Liver (tissue), 8 donors: ENCODE measurements at regions not wholly inside any gene's neighbourhood (a gene's known extent, or its start where the extent isn't known, plus 50 kb on each side); places are given as distances from the start of the nearest gene placed in this dataset.

Experiments
- DNase-seq: peaks from one replicate; pipeline ENCODE4 v3.0.0-alpha.2; 2017; ENCODE audit warnings: low spot score
- H3K27ac ChIP-seq, 2 donors: one replicate each; pipeline ENCODE4 v1.7.0; 2013; ENCODE audit warnings: inconsistent platforms in 2 of 2, low read length in 2 of 2, control low read depth in 1 of 2, low read depth in 1 of 2, mild to moderate bottlenecking in 1 of 2
- H3K27me3 ChIP-seq, 4 donors: one replicate each; pipeline versions ENCODE4 v1.6.1 to v1.7.0; 2013; ENCODE audit warnings: low read length in 3 of 4, inconsistent platforms in 1 of 4, mild to moderate bottlenecking in 1 of 4, moderate library complexity in 1 of 4; ENCODE audit not compliant: control insufficient read depth in 4 of 4, insufficient read depth in 4 of 4
- H3K36me3 ChIP-seq, 4 donors: one replicate each; pipeline versions ENCODE4 v1.6.1 to v1.7.0; 2013; ENCODE audit warnings: low read length in 3 of 4, mild to moderate bottlenecking in 3 of 4, low read depth in 1 of 4, moderate library complexity in 1 of 4; ENCODE audit not compliant: control insufficient read depth in 4 of 4, insufficient read depth in 3 of 4
- H3K4me1 ChIP-seq, 4 donors: one replicate each; pipeline versions ENCODE4 v1.6.1 to v1.7.0; 2013; ENCODE audit warnings: low read length in 3 of 4, mild to moderate bottlenecking in 3 of 4, moderate library complexity in 1 of 4; ENCODE audit not compliant: control insufficient read depth in 4 of 4, insufficient read depth in 4 of 4
- H3K4me3 ChIP-seq, 3 donors: one replicate each; pipeline versions ENCODE4 v1.6.1 to v1.7.0; 2013; ENCODE audit warnings: low read length in 3 of 3, control low read depth in 1 of 3, low read depth in 1 of 3, mild to moderate bottlenecking in 1 of 3
- H3K9ac ChIP-seq, 2 donors: one replicate each; pipeline ENCODE4 v1.7.0; 2013; ENCODE audit warnings: low read length in 2 of 2, mild to moderate bottlenecking in 2 of 2, moderate library complexity in 2 of 2, control low read depth in 1 of 2, low read depth in 1 of 2
- H3K9me3 ChIP-seq, 4 donors: one replicate each; pipeline versions ENCODE4 v1.6.1 to v1.7.0; 2013; ENCODE audit warnings: low read length in 3 of 4; ENCODE audit not compliant: control insufficient read depth in 4 of 4
- EGR1 ChIP-seq, 2 donors: IDR thresholded peaks; 2 replicates each; pipeline ENCODE4 v1.6.1; 2016 to 2018; ENCODE audit warnings: antibody characterized with exemption in 2 of 2, low read depth in 2 of 2
- FOXA1 ChIP-seq: IDR thresholded peaks from 2 replicates; pipeline ENCODE4 v1.6.1; 2016; ENCODE audit warnings: antibody characterized with exemption
- GABPA ChIP-seq, 2 donors: IDR thresholded peaks in 1 of 2; conservative IDR thresholded peaks in 1 of 2; 2 replicates each; pipeline ENCODE4 v1.6.1; 2016; ENCODE audit warnings: antibody characterized with exemption in 2 of 2, mild to moderate bottlenecking in 1 of 2, moderate library complexity in 1 of 2
- HNF4A ChIP-seq, 2 donors: conservative IDR thresholded peaks; 2 replicates each; pipeline ENCODE4 v1.6.1; 2016; ENCODE audit warnings: antibody characterized with exemption in 2 of 2, mild to moderate bottlenecking in 2 of 2
- HNF4G ChIP-seq: IDR thresholded peaks from 2 replicates; pipeline ENCODE4 v1.6.1; 2016; ENCODE audit warnings: antibody characterized with exemption
- JUND ChIP-seq, 2 donors: IDR thresholded peaks; 2 replicates each; pipeline ENCODE4 v1.6.1; 2016; ENCODE audit warnings: antibody characterized with exemption in 2 of 2
- NR2F2 ChIP-seq: IDR thresholded peaks from 2 replicates; pipeline ENCODE4 v1.6.1; 2016; ENCODE audit warnings: antibody characterized with exemption
- RAD21 ChIP-seq, 2 donors: IDR thresholded peaks; 2 replicates each; pipeline ENCODE4 v1.6.1; 2016; ENCODE audit warnings: antibody characterized with exemption in 2 of 2, mild to moderate bottlenecking in 2 of 2
- RXRA ChIP-seq, 2 donors: IDR thresholded peaks; 2 replicates each; pipeline ENCODE4 v1.6.1; 2017 to 2018; ENCODE audit warnings: antibody characterized with exemption in 2 of 2, mild to moderate bottlenecking in 1 of 2
- SP1 ChIP-seq: IDR thresholded peaks from 2 replicates; pipeline ENCODE4 v1.6.1; 2018; ENCODE audit warnings: antibody characterized with exemption, mild to moderate bottlenecking
- TAF1 ChIP-seq: conservative IDR thresholded peaks from 2 replicates; pipeline ENCODE4 v1.6.1; 2016; ENCODE audit warnings: antibody characterized with exemption, mild to moderate bottlenecking
- YY1 ChIP-seq: IDR thresholded peaks from 2 replicates; pipeline ENCODE4 v1.6.1; 2016; ENCODE audit warnings: antibody characterized with exemption, mild to moderate bottlenecking
- WGBS: extraction: QIAGEN DNeasy Blood & Tissue Kit; methylation state at CpG from one replicate; pipeline ENCODE4 v1.1.7; 2013; 5-methylcytosine and 5-hydroxymethylcytosine counted together
- TF ChIP-seq, protein P1 (sequence below): IDR thresholded peaks from 2 replicates; pipeline ENCODE4 v1.6.1; 2016; ENCODE audit warnings: antibody characterized with exemption
- TF ChIP-seq, protein P2 (sequence below): IDR thresholded peaks from 2 replicates; pipeline ENCODE4 v1.6.1; 2016; ENCODE audit warnings: antibody characterized with exemption
- TF ChIP-seq, protein P3 (sequence below): fragments of 150-350 bp; IDR thresholded peaks from 2 replicates; pipeline ENCODE4 v1.5.1; 2017; ENCODE audit warnings: improper control_type of control experiment, low read depth, low read length; ENCODE audit not compliant: missing input control
- TF ChIP-seq, protein P4 (sequence below): IDR thresholded peaks from 2 replicates; pipeline ENCODE4 v1.6.1; 2016; ENCODE audit warnings: antibody characterized with exemption
- donor health status: healthy.
- donor health status: healthy.
- donor health status: healthy.
- donor health status: healthy.
- donor health status: healthy.

DNA sequence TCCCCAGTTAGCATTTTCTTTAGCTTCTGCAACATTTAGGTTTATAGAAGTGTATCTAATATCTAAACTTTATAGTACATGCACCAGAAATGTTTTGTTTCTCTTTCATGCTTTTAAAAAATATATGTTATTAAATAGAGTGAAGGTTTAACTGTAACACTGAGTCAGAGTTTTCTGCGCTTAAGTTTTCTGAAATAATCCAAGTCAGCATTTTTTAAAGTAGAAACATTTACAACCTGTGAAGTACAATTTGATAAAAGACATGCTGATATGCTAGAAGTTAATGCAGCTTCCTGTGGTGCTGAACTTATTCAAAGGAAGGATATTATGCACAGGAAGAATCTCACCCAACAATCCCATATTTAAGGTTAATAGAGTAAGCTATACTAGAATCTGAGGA, 1096.8 kb downstream of the LRFN5 start:
- 88% methylated on average over 1 of the region's 1 CpG for WGBS
- Histone ChIP-seq H3K27me3 (peaks cover 0 to 3% (median 0%) of the 10 kb centered on the region in 4 donors), H3K9me3 (no peaks in the 10 kb centered on the region), H3K9ac (no peak overlapping the region), H3K36me3 (no peaks in the 10 kb centered on the region), H3K27ac (no peak overlapping the region), H3K4me1 (no peaks in the 10 kb centered on the region), H3K4me3 (no peak overlapping the region)
- DNase-seq, result no peak
- TF ChIP-seq JUND (IDR thresholded peaks at IDR 0.05), result no peak
- no peak for TF ChIP-seq RAD21 (IDR thresholded peaks at IDR 0.05)
- TF ChIP-seq RXRA (IDR thresholded peaks at IDR 0.05), result no peak
- TF ChIP-seq HNF4G, result no peak
- TF ChIP-seq FOXA1, result no peak
- TF ChIP-seq GABPA (IDR thresholded peaks at IDR 0.05 in 1 of 2, conservative IDR thresholded peaks at IDR 0.05 in 1 of 2), result no peak
- TF ChIP-seq, protein P1, sequence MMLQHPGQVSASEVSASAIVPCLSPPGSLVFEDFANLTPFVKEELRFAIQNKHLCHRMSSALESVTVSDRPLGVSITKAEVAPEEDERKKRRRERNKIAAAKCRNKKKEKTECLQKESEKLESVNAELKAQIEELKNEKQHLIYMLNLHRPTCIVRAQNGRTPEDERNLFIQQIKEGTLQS, result no peak
- TF ChIP-seq HNF4A (conservative IDR thresholded peaks at IDR 0.05), result no peak
- TF ChIP-seq, protein P2, sequence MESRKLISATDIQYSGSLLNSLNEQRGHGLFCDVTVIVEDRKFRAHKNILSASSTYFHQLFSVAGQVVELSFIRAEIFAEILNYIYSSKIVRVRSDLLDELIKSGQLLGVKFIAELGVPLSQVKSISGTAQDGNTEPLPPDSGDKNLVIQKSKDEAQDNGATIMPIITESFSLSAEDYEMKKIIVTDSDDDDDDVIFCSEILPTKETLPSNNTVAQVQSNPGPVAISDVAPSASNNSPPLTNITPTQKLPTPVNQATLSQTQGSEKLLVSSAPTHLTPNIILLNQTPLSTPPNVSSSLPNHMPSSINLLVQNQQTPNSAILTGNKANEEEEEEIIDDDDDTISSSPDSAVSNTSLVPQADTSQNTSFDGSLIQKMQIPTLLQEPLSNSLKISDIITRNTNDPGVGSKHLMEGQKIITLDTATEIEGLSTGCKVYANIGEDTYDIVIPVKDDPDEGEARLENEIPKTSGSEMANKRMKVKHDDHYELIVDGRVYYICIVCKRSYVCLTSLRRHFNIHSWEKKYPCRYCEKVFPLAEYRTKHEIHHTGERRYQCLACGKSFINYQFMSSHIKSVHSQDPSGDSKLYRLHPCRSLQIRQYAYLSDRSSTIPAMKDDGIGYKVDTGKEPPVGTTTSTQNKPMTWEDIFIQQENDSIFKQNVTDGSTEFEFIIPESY, result no peak
- no peak for TF ChIP-seq NR2F2
- no peak for TF ChIP-seq SP1
- TF ChIP-seq YY1, result no peak

DNA sequence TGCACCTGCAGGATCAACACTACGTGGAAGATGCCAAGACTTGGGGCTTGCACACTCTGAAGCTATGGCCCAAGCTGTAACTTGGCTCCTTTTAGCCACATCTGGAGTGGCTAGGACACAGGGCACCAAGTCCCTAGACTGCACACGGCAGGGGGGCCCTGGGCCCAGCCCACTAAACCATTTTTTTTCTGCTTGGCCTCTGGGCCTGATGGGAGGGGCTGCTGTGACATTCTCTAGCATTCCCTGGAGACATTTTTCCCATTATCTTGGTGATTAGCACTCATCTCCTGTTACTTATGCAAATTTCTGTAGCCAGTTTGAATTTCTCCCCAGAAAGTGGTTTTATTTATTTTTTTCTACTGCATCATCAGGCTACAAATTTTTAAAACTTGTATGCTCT, 1080.7 kb downstream of the LRFN5 start:
- no peaks in the 10 kb centered on the region for H3K27me3 ChIP-seq
- H3K9ac ChIP-seq, result no peak overlapping the region
- H3K36me3 ChIP-seq, result no peaks in the 10 kb centered on the region
- H3K27ac ChIP-seq, result no peak overlapping the region
- H3K4me3 ChIP-seq, result no peak overlapping the region
- no peaks in the 10 kb centered on the region for H3K4me1 ChIP-seq
- DNase-seq, result no peak
- 64% methylated on average over 2 of the region's 2 CpGs for WGBS
- TF ChIP-seq GABPA (IDR thresholded peaks at IDR 0.05 in 1 of 2, conservative IDR thresholded peaks at IDR 0.05 in 1 of 2) (no peak), SP1 (no peak), NR2F2 (no peak), EGR1 (IDR thresholded peaks at IDR 0.05; ENCODE audit: low read depth in 2 of 2) (no peak), FOXA1 (no peak), TAF1 (no peak), HNF4G (no peak)
- TF ChIP-seq, protein P3, sequence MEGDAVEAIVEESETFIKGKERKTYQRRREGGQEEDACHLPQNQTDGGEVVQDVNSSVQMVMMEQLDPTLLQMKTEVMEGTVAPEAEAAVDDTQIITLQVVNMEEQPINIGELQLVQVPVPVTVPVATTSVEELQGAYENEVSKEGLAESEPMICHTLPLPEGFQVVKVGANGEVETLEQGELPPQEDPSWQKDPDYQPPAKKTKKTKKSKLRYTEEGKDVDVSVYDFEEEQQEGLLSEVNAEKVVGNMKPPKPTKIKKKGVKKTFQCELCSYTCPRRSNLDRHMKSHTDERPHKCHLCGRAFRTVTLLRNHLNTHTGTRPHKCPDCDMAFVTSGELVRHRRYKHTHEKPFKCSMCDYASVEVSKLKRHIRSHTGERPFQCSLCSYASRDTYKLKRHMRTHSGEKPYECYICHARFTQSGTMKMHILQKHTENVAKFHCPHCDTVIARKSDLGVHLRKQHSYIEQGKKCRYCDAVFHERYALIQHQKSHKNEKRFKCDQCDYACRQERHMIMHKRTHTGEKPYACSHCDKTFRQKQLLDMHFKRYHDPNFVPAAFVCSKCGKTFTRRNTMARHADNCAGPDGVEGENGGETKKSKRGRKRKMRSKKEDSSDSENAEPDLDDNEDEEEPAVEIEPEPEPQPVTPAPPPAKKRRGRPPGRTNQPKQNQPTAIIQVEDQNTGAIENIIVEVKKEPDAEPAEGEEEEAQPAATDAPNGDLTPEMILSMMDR, result no peak
- TF ChIP-seq, protein P1, result no peak
- TF ChIP-seq, protein P4, sequence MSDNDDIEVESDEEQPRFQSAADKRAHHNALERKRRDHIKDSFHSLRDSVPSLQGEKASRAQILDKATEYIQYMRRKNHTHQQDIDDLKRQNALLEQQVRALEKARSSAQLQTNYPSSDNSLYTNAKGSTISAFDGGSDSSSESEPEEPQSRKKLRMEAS, result no peak
- no peaks in the 10 kb centered on the region for H3K9me3 ChIP-seq
